IMR-90 (cell line): ENCODE measurements at regions not wholly inside any gene's neighbourhood (a gene's known extent, or its start where the extent isn't known, plus 50 kb on each side); places are given as distances from the start of the nearest gene placed in this dataset.

ENCODE experiments used
- ATAC-seq: fragments of 200-7000 bp; cut with Tn5 transposase; 2 replicates; pipeline ENCODE4 v1.9.1; 2020; ENCODE audit warnings: low read depth, mild to moderate bottlenecking, moderate library complexity
- BruUV-seq: library from RNA; stranded (reverse); fragments of 400-500 nt; replicated peaks from 2 replicates; lab custom pipeline; 2021; lab: Mats Ljungman, UMichigan
- CTCF ChIA-PET: fragments of 300-600 bp; formaldehyde crosslinking; extraction: SDS; loops from one replicate; lab custom pipeline; 2021; ENCODE audit warnings: antibody characterized with exemption; lab: Yijun Ruan, JAX
- POLR2A ChIA-PET: fragments of 300-600 bp; sonication (Branson Sonifier 250); formaldehyde crosslinking; loops from one replicate; lab custom pipeline; 2022; ENCODE audit warnings: antibody characterized with exemption; ENCODE audit not compliant: unreplicated experiment; lab: Charles Lee
- DNase-seq: peaks from one replicate; pipeline ENCODE4 v3.0.0; 2013
- H2AFZ ChIP-seq: replicated peaks from 2 replicates; pipeline ENCODE3; 2013; ENCODE audit warnings: low read length, mild to moderate bottlenecking; ENCODE audit not compliant: poor library complexity
- H2AK5ac ChIP-seq: 2 replicates; pipeline ENCODE4 v1.6.1; 2013; ENCODE audit warnings: low read depth, low read length, inconsistent platforms
- H2AK9ac ChIP-seq: replicated peaks from 2 replicates; pipeline ENCODE3; 2013; ENCODE audit warnings: mild to moderate bottlenecking, low read depth, low read length, moderate library complexity; ENCODE audit not compliant: poor library complexity
- H2BK120ac ChIP-seq: 2 replicates; pipeline ENCODE4 v1.6.1; 2013; ENCODE audit warnings: low read depth, low read length, inconsistent platforms
- H2BK15ac ChIP-seq: 3 replicates; pipeline ENCODE4 v1.6.1; 2013; ENCODE audit warnings: low read depth, low read length, inconsistent platforms
- H2BK20ac ChIP-seq: 2 replicates; pipeline ENCODE4 v1.6.1; 2013; ENCODE audit warnings: low read depth, mild to moderate bottlenecking, inconsistent platforms, low read length, moderate library complexity
- H2BK5ac ChIP-seq: 2 replicates; pipeline ENCODE4 v1.6.1; 2013; ENCODE audit warnings: mild to moderate bottlenecking, low read depth, low read length, inconsistent platforms; ENCODE audit not compliant: poor library complexity, severe bottlenecking
- H3K14ac ChIP-seq: replicated peaks from 2 replicates; pipeline ENCODE4 v1.6.1; 2013; ENCODE audit warnings: low read depth, low read length, inconsistent platforms
- H3K18ac ChIP-seq: 2 replicates; pipeline ENCODE4 v1.6.1; 2013; ENCODE audit warnings: low read depth, low read length, control low read depth
- H3K23ac ChIP-seq: 2 replicates; pipeline ENCODE4 v1.6.1; 2013; ENCODE audit warnings: low read depth, low read length, inconsistent platforms
- H3K27ac ChIP-seq: 2 replicates; pipeline ENCODE4 v1.5.1; 2013; ENCODE audit warnings: mild to moderate bottlenecking, control low read depth, low read length; ENCODE audit not compliant: insufficient read depth
- H3K27me3 ChIP-seq: 2 replicates; pipeline ENCODE4 v1.6.1; 2013; ENCODE audit warnings: low read length; ENCODE audit not compliant: control insufficient read depth, insufficient read depth
- H3K36me3 ChIP-seq: 2 replicates; pipeline ENCODE4 v1.6.1; 2013; ENCODE audit warnings: low read length, mixed read lengths; ENCODE audit not compliant: control insufficient read depth, insufficient read depth
- H3K4ac ChIP-seq: 2 replicates; pipeline ENCODE4 v1.6.1; 2013; ENCODE audit warnings: low read depth, low read length, inconsistent platforms
- H3K4me1 ChIP-seq: 2 replicates; pipeline ENCODE4 v1.6.1; 2013; ENCODE audit warnings: low read length, mixed read lengths; ENCODE audit not compliant: control insufficient read depth, insufficient read depth
- H3K4me2 ChIP-seq: 2 replicates; pipeline ENCODE4 v1.6.1; 2013; ENCODE audit warnings: low read depth, mild to moderate bottlenecking, control low read depth, low read length, moderate library complexity
- H3K4me3 ChIP-seq: 2 replicates; pipeline ENCODE4 v1.5.1; 2013; ENCODE audit warnings: low read depth, mild to moderate bottlenecking, control low read depth, low read length, moderate library complexity; ENCODE audit not compliant: insufficient read depth
- H3K56ac ChIP-seq: 2 replicates; pipeline ENCODE4 v1.6.1; 2013; ENCODE audit warnings: low read length, inconsistent platforms; ENCODE audit not compliant: insufficient read depth; ENCODE audit errors: extremely low read depth
- H3K79me1 ChIP-seq, 2 experiments: 2 replicates each; pipeline ENCODE4 v1.6.1; 2013; ENCODE audit warnings: low read length in 2 of 2, inconsistent platforms in 1 of 2, low read depth in 1 of 2
- H3K9ac ChIP-seq: 2 replicates; pipeline ENCODE4 v1.6.1; 2013; ENCODE audit warnings: low read depth, low read length, control low read depth
- H3K9me1 ChIP-seq: 2 replicates; pipeline ENCODE4 v1.6.1; 2013; ENCODE audit warnings: low read length, inconsistent platforms; ENCODE audit not compliant: insufficient read depth
- H3K9me3 ChIP-seq: 2 replicates; pipeline ENCODE4 v1.6.1; 2013; ENCODE audit warnings: low read length; ENCODE audit not compliant: control insufficient read depth, insufficient read depth
- H4K20me1 ChIP-seq: 2 replicates; pipeline ENCODE4 v1.6.1; 2013; ENCODE audit warnings: low read length, inconsistent platforms; ENCODE audit not compliant: insufficient read depth
- H4K5ac ChIP-seq: 2 replicates; pipeline ENCODE4 v1.6.1; 2013; ENCODE audit warnings: mild to moderate bottlenecking, low read depth, low read length, control low read depth
- H4K8ac ChIP-seq, 2 experiments: 2 replicates each; pipeline ENCODE4 v1.6.1; 2013; ENCODE audit warnings: low read depth in 2 of 2, low read length in 2 of 2, control low read depth in 1 of 2, inconsistent platforms in 1 of 2
- H4K91ac ChIP-seq: 2 replicates; pipeline ENCODE4 v1.6.1; 2013; ENCODE audit warnings: low read depth, low read length, inconsistent platforms; ENCODE audit not compliant: insufficient read depth
- BHLHE40 ChIP-seq: fragments of 150-350 bp; IDR thresholded peaks from 2 replicates; pipeline ENCODE4 v1.6.1; 2016; ENCODE audit warnings: mild to moderate bottlenecking, low read depth, low read length
- CEBPB ChIP-seq: IDR thresholded peaks from 2 replicates; pipeline ENCODE4 v1.6.1; 2012; ENCODE audit warnings: low read depth, low read length, improper control_type of control experiment
- MAFK ChIP-seq: IDR thresholded peaks from 2 replicates; pipeline ENCODE4 v1.6.1; 2012; ENCODE audit warnings: low read depth, low read length, improper control_type of control experiment
- MAZ ChIP-seq: IDR thresholded peaks from 2 replicates; pipeline ENCODE4 v1.6.1; 2012; ENCODE audit warnings: low read depth, mild to moderate bottlenecking, low read length, improper control_type of control experiment, moderate library complexity, borderline replicate concordance
- MXI1 ChIP-seq: IDR thresholded peaks from 2 replicates; pipeline ENCODE4 v1.6.1; 2012; ENCODE audit warnings: low read depth, mild to moderate bottlenecking, low read length, moderate library complexity, borderline replicate concordance
- NFE2L2 ChIP-seq: fragments of 150-350 bp; IDR thresholded peaks from 2 replicates; pipeline ENCODE4 v1.6.1; 2016; ENCODE audit warnings: low read depth, mild to moderate bottlenecking, low read length
- RAD21 ChIP-seq: IDR thresholded peaks from 2 replicates; pipeline ENCODE4 v1.6.1; 2012; ENCODE audit warnings: low read length, improper control_type of control experiment
- RCOR1 ChIP-seq: IDR thresholded peaks from 2 replicates; pipeline ENCODE4 v1.6.1; 2012; ENCODE audit warnings: mild to moderate bottlenecking, low read length, improper control_type of control experiment; ENCODE audit not compliant: insufficient replicate concordance
- RFX5 ChIP-seq: IDR thresholded peaks from 2 replicates; pipeline ENCODE4 v1.8.0; 2012; ENCODE audit warnings: low read depth, mild to moderate bottlenecking, low read length, moderate library complexity
- SMC3 ChIP-seq: fragments of 150-350 bp; IDR thresholded peaks from 2 replicates; pipeline ENCODE4 v1.6.1; 2016; ENCODE audit warnings: low read depth, mild to moderate bottlenecking, antibody characterized with exemption, low read length, moderate library complexity
- WGBS, 2 experiments: methylation state at CpG; one replicate each; pipeline versions ENCODE4 v1.1.5 to v1.1.7; 2013; ENCODE audit warnings: missing lambda C conversion rate in 2 of 2; ENCODE audit not compliant: insufficient read length in 1 of 2; ENCODE audit errors: extremely low coverage in 2 of 2; 5-methylcytosine and 5-hydroxymethylcytosine counted together
- dilution Hi-C: fragments of 300-500 bp; cut with HindIII; formaldehyde crosslinking; loops from one replicate; pipeline ENCODE4 v1.14.3; 2018; ENCODE audit warnings: low sequenced_read_pairs; ENCODE audit not compliant: unreplicated experiment
- in situ Hi-C: fragments of 300-500 bp; cut with MboI; formaldehyde crosslinking; loops from 3 replicates; pipeline ENCODE4 v1.14.3; 2019; ENCODE audit warnings: low sequenced_read_pairs, inconsistent platforms, mixed read lengths
- intact Hi-C: fragments of 100-400 bp; cut with micrococcal nuclease; formaldehyde crosslinking; loops from 2 replicates; pipeline ENCODE4 v1.10.0; 2022
- TF ChIP-seq, protein P1 (sequence below): fragments of 150-350 bp; IDR thresholded peaks from 2 replicates; pipeline ENCODE4 v1.6.1; 2016; ENCODE audit warnings: low read depth, mild to moderate bottlenecking, low read length, moderate library complexity, borderline replicate concordance
- TF ChIP-seq, protein P2 (sequence below): conservative IDR thresholded peaks from 2 replicates; pipeline ENCODE4 v1.5.1; 2012; ENCODE audit warnings: mild to moderate bottlenecking, low read depth, low read length, improper control_type of control experiment

DNA sequence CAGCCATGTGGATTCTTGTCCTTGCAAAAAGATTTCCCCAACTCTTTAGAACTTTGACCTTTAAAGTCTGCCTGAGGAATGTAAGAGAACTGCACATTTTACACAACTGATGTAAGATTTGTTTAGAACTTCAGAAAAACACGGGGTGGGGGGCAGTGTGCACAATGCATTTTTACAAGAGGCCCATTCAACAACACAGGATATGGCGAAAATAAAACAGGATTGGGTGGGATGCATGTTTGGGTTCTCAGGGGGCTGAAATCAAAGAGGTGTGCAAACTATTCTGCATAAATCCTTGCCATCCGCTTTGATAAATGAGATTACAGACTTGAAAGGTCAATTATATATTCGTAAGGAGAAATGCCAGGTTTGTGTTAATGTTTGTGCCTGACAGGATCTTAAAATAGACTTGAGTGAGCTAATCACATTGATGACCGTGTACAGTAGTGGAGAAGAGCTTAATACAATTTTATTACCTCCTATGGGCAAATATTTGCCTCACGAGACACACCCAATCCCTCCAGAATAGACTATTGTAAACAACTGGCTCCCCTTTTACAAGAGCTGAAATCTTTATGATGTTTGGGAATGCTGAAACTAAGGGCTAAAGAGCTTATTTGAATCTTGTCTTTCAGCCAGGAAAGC lies 184.1 kb upstream of the LEF1 start:
- H3K4me3 ChIP-seq = no peak overlapping the region
- no CpG with 5 or more reads among the region's 6 CpGs for WGBS, 2 experiments
- no peak overlapping the region for H2BK15ac ChIP-seq
- in situ Hi-C loops = no loop called here
- no peak overlapping the region for H2BK120ac ChIP-seq
- H3K56ac ChIP-seq = no peak overlapping the region
- TF ChIP-seq SMC3 = no peak
- TF ChIP-seq MAFK = no peak
- TF ChIP-seq, protein P1, sequence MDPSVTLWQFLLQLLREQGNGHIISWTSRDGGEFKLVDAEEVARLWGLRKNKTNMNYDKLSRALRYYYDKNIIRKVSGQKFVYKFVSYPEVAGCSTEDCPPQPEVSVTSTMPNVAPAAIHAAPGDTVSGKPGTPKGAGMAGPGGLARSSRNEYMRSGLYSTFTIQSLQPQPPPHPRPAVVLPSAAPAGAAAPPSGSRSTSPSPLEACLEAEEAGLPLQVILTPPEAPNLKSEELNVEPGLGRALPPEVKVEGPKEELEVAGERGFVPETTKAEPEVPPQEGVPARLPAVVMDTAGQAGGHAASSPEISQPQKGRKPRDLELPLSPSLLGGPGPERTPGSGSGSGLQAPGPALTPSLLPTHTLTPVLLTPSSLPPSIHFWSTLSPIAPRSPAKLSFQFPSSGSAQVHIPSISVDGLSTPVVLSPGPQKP = no peak
- no peak for TF ChIP-seq RAD21
- no peak for TF ChIP-seq MAZ
- no peak for TF ChIP-seq BHLHE40
- TF ChIP-seq RFX5 = no peak
- TF ChIP-seq, protein P2, sequence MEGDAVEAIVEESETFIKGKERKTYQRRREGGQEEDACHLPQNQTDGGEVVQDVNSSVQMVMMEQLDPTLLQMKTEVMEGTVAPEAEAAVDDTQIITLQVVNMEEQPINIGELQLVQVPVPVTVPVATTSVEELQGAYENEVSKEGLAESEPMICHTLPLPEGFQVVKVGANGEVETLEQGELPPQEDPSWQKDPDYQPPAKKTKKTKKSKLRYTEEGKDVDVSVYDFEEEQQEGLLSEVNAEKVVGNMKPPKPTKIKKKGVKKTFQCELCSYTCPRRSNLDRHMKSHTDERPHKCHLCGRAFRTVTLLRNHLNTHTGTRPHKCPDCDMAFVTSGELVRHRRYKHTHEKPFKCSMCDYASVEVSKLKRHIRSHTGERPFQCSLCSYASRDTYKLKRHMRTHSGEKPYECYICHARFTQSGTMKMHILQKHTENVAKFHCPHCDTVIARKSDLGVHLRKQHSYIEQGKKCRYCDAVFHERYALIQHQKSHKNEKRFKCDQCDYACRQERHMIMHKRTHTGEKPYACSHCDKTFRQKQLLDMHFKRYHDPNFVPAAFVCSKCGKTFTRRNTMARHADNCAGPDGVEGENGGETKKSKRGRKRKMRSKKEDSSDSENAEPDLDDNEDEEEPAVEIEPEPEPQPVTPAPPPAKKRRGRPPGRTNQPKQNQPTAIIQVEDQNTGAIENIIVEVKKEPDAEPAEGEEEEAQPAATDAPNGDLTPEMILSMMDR = no peak
- no peak for TF ChIP-seq NFE2L2
- no peak for TF ChIP-seq RCOR1
- no peak for TF ChIP-seq CEBPB
- TF ChIP-seq MXI1 = no peak
- H3K36me3 ChIP-seq = no peaks in the 10 kb centered on the region
- no peaks in the 10 kb centered on the region for H3K4me1 ChIP-seq
- no peak for DNase-seq
- no peaks in the 10 kb centered on the region for H3K9me3 ChIP-seq
- no peak overlapping the region for H3K23ac ChIP-seq
- no peaks in the 10 kb centered on the region for H3K9me1 ChIP-seq
- no peak overlapping the region for H2BK20ac ChIP-seq
- no peak overlapping the region for H2AK5ac ChIP-seq
- no peaks in the 10 kb centered on the region for H4K20me1 ChIP-seq
- no peak overlapping the region for H3K27ac ChIP-seq
- no peak overlapping the region for H2AK9ac ChIP-seq
- no peak overlapping the region for H3K4ac ChIP-seq
- ATAC-seq = no peak
- H3K14ac ChIP-seq = no peak overlapping the region
- H4K8ac ChIP-seq = no peak overlapping the region
- intact Hi-C loops = no loop called here
- no peak overlapping the region for H3K18ac ChIP-seq
- dilution Hi-C loops = no loop called here
- no peaks in the 10 kb centered on the region for H3K79me1 ChIP-seq
- CTCF ChIA-PET = no interaction called here
- no peak overlapping the region; the same call in 1 of the 2 replicates for H3K4me2 ChIP-seq
- POLR2A ChIA-PET = no interaction called here
- H4K5ac ChIP-seq = no peak overlapping the region
- no peak overlapping the region for H2AFZ ChIP-seq
- no peaks in the 10 kb centered on the region; the same call in 1 of the 2 replicates for H3K27me3 ChIP-seq
- BruUV-seq = no TSS peak
- H3K9ac ChIP-seq = no peak overlapping the region
- H2BK5ac ChIP-seq = no peak overlapping the region
- no peak overlapping the region for H4K91ac ChIP-seq
